ENCODE measurements at regions not wholly inside any gene's neighbourhood (a gene's known extent, or its start where the extent isn't known, plus 50 kb on each side); places are given as distances from the start of the nearest gene placed in this dataset.

GRCh38 chr12:11593013-11593412, 56.5 kb upstream of the ETV6 start:
- DNase-seq, result no peak
- in situ Hi-C loops (cut with HindIII; ENCODE audit: low pct_ligation_motif_present, low pct_unique_long_range_greater_than_20kb, low sequenced_read_pairs), result loop anchor here (25.0 kb wide), 2 partner anchors 444 to 744 kb away; no protein-coding TSS in a partner anchor

DNA sequence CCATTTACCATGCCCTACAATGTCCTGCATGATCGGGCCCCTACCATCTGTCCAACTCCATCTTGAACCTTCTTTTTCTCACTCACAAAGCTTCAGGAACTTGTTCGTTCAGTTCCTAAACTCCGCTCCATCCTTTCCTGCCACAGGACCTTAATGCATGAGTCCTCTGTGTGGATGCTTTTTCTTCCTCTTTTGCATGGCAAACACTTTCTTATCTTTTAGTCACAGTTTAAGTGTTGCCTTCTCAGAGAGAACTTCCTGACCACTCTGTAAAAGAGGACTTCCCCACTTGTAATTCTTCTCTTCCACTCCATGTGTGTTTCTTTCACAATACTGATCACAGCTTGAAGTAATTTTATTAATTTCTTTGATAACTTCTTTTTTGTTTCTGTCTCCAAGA, 54.4 kb upstream of the ETV6 start:
- in situ Hi-C loops (cut with HindIII; ENCODE audit: low pct_ligation_motif_present, low pct_unique_long_range_greater_than_20kb, low sequenced_read_pairs), result loop anchor here (25.0 kb wide), 2 partner anchors 442 to 742 kb away; no protein-coding TSS in a partner anchor

DNA sequence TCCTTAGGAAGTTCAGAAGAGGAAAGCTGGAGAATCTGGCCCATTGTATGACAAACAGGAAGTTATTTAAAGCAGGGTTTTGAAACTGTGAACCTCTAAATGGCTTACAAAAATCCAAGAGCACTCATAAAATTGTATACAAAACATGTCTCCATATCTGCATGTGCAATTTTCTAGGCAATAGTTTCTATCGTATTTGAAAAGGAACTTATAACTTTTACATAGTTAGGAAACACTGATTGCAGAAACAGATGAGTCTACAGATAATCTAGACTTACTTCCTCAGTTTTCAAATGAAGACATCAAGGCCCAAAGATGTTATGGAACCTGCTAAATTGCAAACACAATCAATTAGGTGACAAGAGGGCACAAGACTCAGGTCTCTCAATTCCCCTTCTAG, 53.3 kb upstream of the ETV6 start:
- DNase-seq, result no peak
- in situ Hi-C loops (cut with HindIII; ENCODE audit: low pct_ligation_motif_present, low pct_unique_long_range_greater_than_20kb, low sequenced_read_pairs), result loop anchor here (25.0 kb wide), 2 partner anchors 441 to 741 kb away; no protein-coding TSS in a partner anchor

More for the DNA sequence above, 54.4 kb upstream of the ETV6 start:
- no peak for DNase-seq

DNA sequence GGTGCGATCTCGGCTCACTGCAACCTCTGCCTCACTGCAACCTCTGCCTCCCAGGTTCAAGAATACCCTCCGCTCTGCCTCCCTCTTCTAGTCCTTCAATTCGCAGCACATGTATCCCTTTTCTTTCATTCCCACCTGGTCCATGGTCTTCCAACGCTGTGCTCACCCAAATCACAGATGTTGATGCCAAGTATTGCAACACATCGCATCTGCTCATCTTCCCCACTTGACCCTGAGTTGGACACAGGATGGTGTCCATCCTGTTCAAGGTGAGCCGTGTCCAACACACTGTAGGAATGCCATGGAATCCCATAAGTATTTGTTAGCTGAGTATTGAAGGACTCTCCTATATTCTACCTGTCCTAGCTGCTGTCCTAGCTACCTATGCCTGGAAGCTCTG, 50.6 kb upstream of the ETV6 start:
- in situ Hi-C loops (cut with HindIII; ENCODE audit: low pct_ligation_motif_present, low pct_unique_long_range_greater_than_20kb, low sequenced_read_pairs), result loop anchor here (25.0 kb wide), 2 partner anchors 438 to 738 kb away; no protein-coding TSS in a partner anchor
- no peak for DNase-seq

Measured in ACHN (cell line).